Breast epithelium (tissue), 4 donors: ENCODE measurements at regions not wholly inside any gene's neighbourhood (a gene's known extent, or its start where the extent isn't known, plus 50 kb on each side); places are given as distances from the start of the nearest gene placed in this dataset.
"Not testable (repeated sequence)": the region's sequence is repeated elsewhere in the genome, so short reads cannot be mapped to it uniquely, and the experiment has no call there.

Experiments used
- DNase-seq, 2 donors: peaks; one replicate each; pipeline ENCODE4 v3.0.0-alpha.2; 2019; ENCODE audit warnings: low spot score in 2 of 2
- H3K27ac ChIP-seq, 2 donors: fragments of 200-600 bp; sonication (generic) in 1 of 2; one replicate each; pipeline ENCODE4 v1.5.1; 2016 to 2019; ENCODE audit warnings: mild to moderate bottlenecking in 1 of 2
- H3K27me3 ChIP-seq, 2 donors: fragments of 200-600 bp; sonication (generic) in 1 of 2; one replicate each; pipeline versions ENCODE4 v1.5.1 to v1.6.0; 2017 to 2019; ENCODE audit warnings: control low read depth in 1 of 2, mild to moderate bottlenecking in 1 of 2
- H3K36me3 ChIP-seq: fragments of 200-600 bp; one replicate; pipeline ENCODE4 v1.5.1; 2019
- H3K4me1 ChIP-seq, 2 donors: fragments of 200-600 bp; sonication (generic); one replicate each; pipeline ENCODE4 v1.5.1; 2016 to 2019; ENCODE audit warnings: control low read depth in 1 of 2
- H3K4me3 ChIP-seq, 3 donors: fragments of 200-600 bp; sonication (generic); 1 replicate in 2 of 3; 2 replicates in 1 of 3; pipeline ENCODE4 v1.5.1; 2016 to 2019; ENCODE audit warnings: mild to moderate bottlenecking in 3 of 3, moderate library complexity in 2 of 3
- H3K9me3 ChIP-seq, 2 donors: fragments of 200-600 bp; sonication (generic) in 1 of 2; one replicate each; pipeline ENCODE4 v1.5.1; 2016 to 2019; ENCODE audit warnings: control low read depth in 1 of 2
- intact Hi-C: fragments of 100-400 bp; cut with DNase I; formaldehyde crosslinking; loops from one replicate; pipeline ENCODE4 v1.15.1; 2023; ENCODE audit warnings: low total_unique reads

- H3K27ac ChIP-seq, H3K9me3 ChIP-seq, DNase-seq, H3K4me3 ChIP-seq, H3K36me3 ChIP-seq, H3K4me1 ChIP-seq, H3K27me3 ChIP-seq, intact Hi-C loops: not testable (repeated sequence)
Measured at GRCh38 chr9:62905722-62906121, 1715.9 kb downstream of the SPATA31A7 start.

GRCh38 chr9:62907866-62908265 is 1718.0 kb downstream of the SPATA31A7 start:
- H3K27ac ChIP-seq, H3K9me3 ChIP-seq, DNase-seq: not testable (repeated sequence)

GRCh38 chr9:62908271-62908670 is 1718.4 kb downstream of the SPATA31A7 start:
- H3K4me3 ChIP-seq, H3K9me3 ChIP-seq, H3K36me3 ChIP-seq, H3K27me3 ChIP-seq, H3K4me1 ChIP-seq, DNase-seq, H3K27ac ChIP-seq, intact Hi-C loops: not testable (repeated sequence)

More at GRCh38 chr9:62907866-62908265, 1718.0 kb downstream of the SPATA31A7 start:
- H3K27me3 ChIP-seq, H3K4me3 ChIP-seq, intact Hi-C loops, H3K36me3 ChIP-seq, H3K4me1 ChIP-seq: not testable (repeated sequence)

GRCh38 chr9:62909447-62909846 is 1719.6 kb downstream of the SPATA31A7 start:
- H3K36me3 ChIP-seq, intact Hi-C loops, H3K4me3 ChIP-seq, DNase-seq, H3K4me1 ChIP-seq, H3K9me3 ChIP-seq, H3K27ac ChIP-seq, H3K27me3 ChIP-seq: not testable (repeated sequence)

- H3K9me3 ChIP-seq, H3K4me1 ChIP-seq, H3K36me3 ChIP-seq, intact Hi-C loops, H3K4me3 ChIP-seq, DNase-seq, H3K27ac ChIP-seq, H3K27me3 ChIP-seq: not testable (repeated sequence)
Measured at GRCh38 chr9:62912278-62912677, 1722.4 kb downstream of the SPATA31A7 start.

- DNase-seq, H3K27me3 ChIP-seq, H3K4me1 ChIP-seq, H3K27ac ChIP-seq, H3K9me3 ChIP-seq, H3K36me3 ChIP-seq, intact Hi-C loops: not testable (repeated sequence)
- H3K4me3 ChIP-seq: peak overlapping the region in 2 of 3 donors; percentile 27 to 55
Measured at GRCh38 chr9:62915168-62915567, 1725.3 kb downstream of the SPATA31A7 start.

DNA sequence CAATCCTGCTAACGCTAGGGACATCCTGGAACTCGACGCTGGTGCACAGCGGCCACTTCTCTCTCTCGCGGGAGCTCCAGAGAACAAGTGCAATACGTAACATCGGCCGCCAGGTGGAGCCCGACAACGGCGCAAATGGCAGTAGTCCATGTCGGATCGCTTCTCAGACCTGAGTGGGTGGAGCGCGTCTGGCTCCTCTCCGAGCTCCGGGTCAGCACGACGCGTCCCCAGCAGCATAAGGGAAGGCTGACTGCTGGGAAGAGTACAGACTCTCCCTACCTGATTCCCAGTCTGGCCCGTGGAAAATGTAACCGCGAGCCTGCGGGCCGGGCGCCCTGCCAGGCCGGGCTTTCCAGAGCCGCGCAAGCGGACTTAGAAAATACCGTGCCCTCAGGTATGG is 1725.8 kb downstream of the SPATA31A7 start:
- H3K36me3 ChIP-seq, H3K9me3 ChIP-seq, H3K4me3 ChIP-seq, H3K4me1 ChIP-seq, H3K27me3 ChIP-seq, intact Hi-C loops, H3K27ac ChIP-seq, DNase-seq: not testable (repeated sequence)

GRCh38 chr9:62918648-62919385 is 1729.0 kb downstream of the SPATA31A7 start:
- intact Hi-C loops, DNase-seq, H3K27me3 ChIP-seq, H3K36me3 ChIP-seq, H3K4me3 ChIP-seq, H3K9me3 ChIP-seq, H3K27ac ChIP-seq, H3K4me1 ChIP-seq: not testable (repeated sequence)

- H3K36me3 ChIP-seq, H3K4me3 ChIP-seq, H3K27me3 ChIP-seq, H3K27ac ChIP-seq, intact Hi-C loops, DNase-seq, H3K9me3 ChIP-seq, H3K4me1 ChIP-seq: not testable (repeated sequence)
Measured at GRCh38 chr9:62931484-62931883, 1741.6 kb downstream of the SPATA31A7 start.

GRCh38 chr9:62952840-62953239 is 1763.0 kb downstream of the SPATA31A7 start:
- intact Hi-C loops, H3K9me3 ChIP-seq, DNase-seq, H3K27me3 ChIP-seq, H3K4me1 ChIP-seq, H3K36me3 ChIP-seq, H3K4me3 ChIP-seq, H3K27ac ChIP-seq: not testable (repeated sequence)
